ENCODE measurements at regions not wholly inside any gene's neighbourhood (a gene's known extent, or its start where the extent isn't known, plus 50 kb on each side); places are given as distances from the start of the nearest gene placed in this dataset.

GRCh38 chr13:47004540-47004939 is 107.7 kb upstream of the HTR2A start:
- TF ChIP-seq CTCF (IDR thresholded peaks at IDR 0.05) (no peak), POLR2A (IDR thresholded peaks at IDR 0.05) (no peak)
